Pons (tissue), 1 donor: ENCODE measurements at regions not wholly inside any gene's neighbourhood (a gene's known extent, or its start where the extent isn't known, plus 50 kb on each side); places are given as distances from the start of the nearest gene placed in this dataset.
A peak's percentile ranks its signal among the peaks of the same experiment; 100 is the strongest.
"Not testable (repeated sequence)": the region's sequence is repeated elsewhere in the genome, so short reads cannot be mapped to it uniquely, and the experiment has no call there.

Source experiments
- DNase-seq: peaks from one replicate; pipeline ENCODE4 v3.0.0-alpha.2; 2016; ENCODE audit warnings: low spot score

GRCh38 chr9:22990349-22990748 is 543.7 kb downstream of the DMRTA1 start:
- no peak for DNase-seq

GRCh38 chr9:22992780-22993179 is 546.2 kb downstream of the DMRTA1 start:
- no peak for DNase-seq

- DNase-seq, result no peak
These were observed 551.3 kb downstream of the DMRTA1 start for GRCh38 chr9:22997923-22998322.

GRCh38 chr9:23005156-23005555 is 558.5 kb downstream of the DMRTA1 start:
- peak; percentile 17 for DNase-seq

- no peak for DNase-seq
These were observed 559.5 kb downstream of the DMRTA1 start for GRCh38 chr9:23006127-23006526.

- no peak for DNase-seq
These were observed 565.0 kb downstream of the DMRTA1 start for GRCh38 chr9:23011669-23012068.

- DNase-seq, result no peak
These were observed 568.9 kb downstream of the DMRTA1 start for GRCh38 chr9:23015557-23015956.

- no peak for DNase-seq
These were observed 589.8 kb downstream of the DMRTA1 start for GRCh38 chr9:23036416-23036815.

GRCh38 chr9:23039402-23039801 is 592.8 kb downstream of the DMRTA1 start:
- DNase-seq, result no peak

GRCh38 chr9:23041466-23041865 is 594.8 kb downstream of the DMRTA1 start:
- no peak for DNase-seq

- no peak for DNase-seq
These were observed 597.9 kb downstream of the DMRTA1 start for GRCh38 chr9:23044549-23044948.

GRCh38 chr9:23046026-23046425 is 599.4 kb downstream of the DMRTA1 start:
- DNase-seq, result not testable (repeated sequence)

- DNase-seq, result no peak
These were observed 603.9 kb downstream of the DMRTA1 start for GRCh38 chr9:23050548-23050947.

- no peak for DNase-seq
These were observed 626.5 kb downstream of the DMRTA1 start for GRCh38 chr9:23073136-23073535.

- no peak for DNase-seq
These were observed 633.2 kb downstream of the DMRTA1 start for GRCh38 chr9:23079798-23080197.

- DNase-seq, result no peak
These were observed 634.8 kb downstream of the DMRTA1 start for GRCh38 chr9:23081377-23081776.

GRCh38 chr9:23088932-23089364 is 642.3 kb downstream of the DMRTA1 start:
- no peak for DNase-seq

GRCh38 chr9:23117616-23118015 is 671.0 kb downstream of the DMRTA1 start:
- DNase-seq, result no peak

GRCh38 chr9:23120630-23121029 is 674.0 kb downstream of the DMRTA1 start:
- DNase-seq, result no peak

- peak; percentile 53 for DNase-seq
These were observed 676.5 kb downstream of the DMRTA1 start for GRCh38 chr9:23123048-23123632.

GRCh38 chr9:23145467-23145866 is 680.6 kb downstream of the ELAVL2 start:
- DNase-seq, result no peak

GRCh38 chr9:23153058-23153457 is 673.0 kb downstream of the ELAVL2 start:
- no peak for DNase-seq

GRCh38 chr9:23160491-23160890 is 665.5 kb downstream of the ELAVL2 start:
- DNase-seq, result no peak

GRCh38 chr9:23160952-23161469 is 665.0 kb downstream of the ELAVL2 start:
- DNase-seq, result no peak
